ENCODE measurements at regions not wholly inside any gene's neighbourhood (a gene's known extent, or its start where the extent isn't known, plus 50 kb on each side); places are given as distances from the start of the nearest gene placed in this dataset.

DNA sequence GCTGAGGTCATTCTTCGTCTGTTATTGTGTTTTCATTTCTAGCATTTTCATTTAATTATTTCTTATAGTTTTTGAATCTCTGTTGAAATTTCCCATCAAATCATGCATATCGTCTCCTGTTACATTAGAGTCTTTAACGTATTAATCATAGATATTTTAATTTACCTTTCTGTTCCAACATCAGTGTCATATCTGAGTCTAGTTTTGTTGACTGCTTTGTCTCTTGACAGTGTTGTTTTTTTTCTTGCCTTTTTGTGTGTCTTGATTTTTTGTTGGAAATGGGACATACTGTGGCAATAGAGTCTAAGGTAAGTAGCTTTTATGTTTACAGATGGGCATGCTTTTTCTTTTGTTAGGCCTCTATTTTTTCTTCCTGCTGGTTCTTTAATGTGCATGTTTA is 286.8 kb upstream of the THRB start:
- Histone ChIP-seq H3K27ac (no peak overlapping the region), H3K36me3 (no peaks in the 10 kb centered on the region), H3K4me1 (no peaks in the 10 kb centered on the region), H3K27me3 (no peaks in the 10 kb centered on the region), H3K4me3 (no peak overlapping the region), H3K9me3 (peaks cover 7 to 16% of the 10 kb centered on the region in 2 donors)
- DNase-seq (ENCODE audit: low spot score in 2 of 2), result no peak
- TF ChIP-seq, protein P1, sequence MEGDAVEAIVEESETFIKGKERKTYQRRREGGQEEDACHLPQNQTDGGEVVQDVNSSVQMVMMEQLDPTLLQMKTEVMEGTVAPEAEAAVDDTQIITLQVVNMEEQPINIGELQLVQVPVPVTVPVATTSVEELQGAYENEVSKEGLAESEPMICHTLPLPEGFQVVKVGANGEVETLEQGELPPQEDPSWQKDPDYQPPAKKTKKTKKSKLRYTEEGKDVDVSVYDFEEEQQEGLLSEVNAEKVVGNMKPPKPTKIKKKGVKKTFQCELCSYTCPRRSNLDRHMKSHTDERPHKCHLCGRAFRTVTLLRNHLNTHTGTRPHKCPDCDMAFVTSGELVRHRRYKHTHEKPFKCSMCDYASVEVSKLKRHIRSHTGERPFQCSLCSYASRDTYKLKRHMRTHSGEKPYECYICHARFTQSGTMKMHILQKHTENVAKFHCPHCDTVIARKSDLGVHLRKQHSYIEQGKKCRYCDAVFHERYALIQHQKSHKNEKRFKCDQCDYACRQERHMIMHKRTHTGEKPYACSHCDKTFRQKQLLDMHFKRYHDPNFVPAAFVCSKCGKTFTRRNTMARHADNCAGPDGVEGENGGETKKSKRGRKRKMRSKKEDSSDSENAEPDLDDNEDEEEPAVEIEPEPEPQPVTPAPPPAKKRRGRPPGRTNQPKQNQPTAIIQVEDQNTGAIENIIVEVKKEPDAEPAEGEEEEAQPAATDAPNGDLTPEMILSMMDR (IDR thresholded peaks at IDR 0.05), result no peak
- intact Hi-C loops (cut with DNase I), result no loop called here

DNA sequence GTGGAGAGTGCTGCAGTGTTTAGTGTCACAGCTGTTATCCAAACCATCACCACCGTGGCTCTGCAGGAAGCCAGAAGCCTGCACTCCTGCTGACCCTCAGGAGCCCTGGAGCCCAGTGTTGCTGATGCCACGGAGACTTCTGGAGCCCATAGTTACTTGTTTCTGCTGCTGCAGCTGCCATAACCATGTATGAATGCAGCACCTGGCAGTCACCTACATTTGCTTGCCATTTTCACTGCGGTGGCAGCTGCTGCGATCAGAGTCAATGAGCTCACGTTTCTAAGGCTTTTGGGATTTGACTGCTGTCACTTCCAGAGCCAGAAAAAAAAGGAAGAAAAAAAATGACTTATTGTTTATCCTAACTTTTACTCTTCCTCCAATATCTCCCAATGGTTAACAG is 299.2 kb upstream of the THRB start:
- TF ChIP-seq, protein P1 (IDR thresholded peaks at IDR 0.05), result no peak
- Histone ChIP-seq H3K36me3 (no peaks in the 10 kb centered on the region), H3K27ac (no peak overlapping the region), H3K4me3 (no peak overlapping the region), H3K4me1 (no peaks in the 10 kb centered on the region), H3K9me3 (no peaks in the 10 kb centered on the region), H3K27me3 (no peaks in the 10 kb centered on the region)
- intact Hi-C loops (cut with DNase I), result no loop called here
- DNase-seq (ENCODE audit: low spot score in 2 of 2), result no peak

DNA sequence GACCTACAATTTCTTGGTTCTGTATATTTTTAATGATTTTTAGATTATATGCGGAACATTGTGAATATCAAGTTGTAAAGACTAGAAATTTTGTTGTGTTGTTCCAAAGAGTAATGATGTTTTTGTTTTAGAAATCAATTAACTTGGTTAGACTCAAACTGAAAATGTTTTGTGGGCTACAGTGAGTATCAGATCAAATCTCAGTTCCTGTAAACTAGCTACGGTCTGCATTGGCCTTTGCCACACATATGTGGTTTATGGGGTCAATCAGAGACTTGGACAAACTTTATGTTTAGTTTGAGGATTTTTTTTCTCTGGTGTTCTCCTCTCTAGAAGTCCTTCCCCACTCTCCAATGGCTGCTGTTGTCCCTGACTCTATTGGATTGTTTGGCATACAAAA is 308.0 kb upstream of the THRB start:
- no peaks in the 10 kb centered on the region for H3K4me1 ChIP-seq
- no peaks in the 10 kb centered on the region for H3K27me3 ChIP-seq
- intact Hi-C loops (cut with DNase I), result no loop called here
- H3K4me3 ChIP-seq, result no peak overlapping the region
- H3K9me3 ChIP-seq, result no peaks in the 10 kb centered on the region
- TF ChIP-seq, protein P1 (IDR thresholded peaks at IDR 0.05), result no peak
- no peak overlapping the region for H3K27ac ChIP-seq
- H3K36me3 ChIP-seq, result no peaks in the 10 kb centered on the region
- no peak for DNase-seq (ENCODE audit: low spot score in 2 of 2)

DNA sequence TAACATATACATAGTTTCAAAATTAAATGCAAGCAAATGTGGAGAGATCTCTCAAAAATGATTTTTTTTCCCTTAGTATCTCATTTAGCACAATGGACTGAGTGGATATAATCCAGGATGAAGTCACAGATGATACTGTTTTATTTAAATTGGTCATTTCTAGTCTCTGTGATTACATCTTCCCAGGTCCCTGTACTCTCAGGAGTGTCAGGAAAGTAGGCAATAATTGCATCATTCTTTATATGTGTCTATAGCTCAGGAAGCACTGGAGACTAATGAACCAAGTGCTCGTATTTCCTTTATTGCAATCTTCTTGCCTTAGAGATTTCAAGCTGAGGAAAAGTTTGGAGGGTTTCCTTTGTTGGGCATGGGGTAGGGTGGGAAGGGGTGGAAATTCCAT is 309.4 kb upstream of the THRB start:
- H3K4me1 ChIP-seq, result no peaks in the 10 kb centered on the region
- no peak overlapping the region for H3K27ac ChIP-seq
- TF ChIP-seq, protein P1 (IDR thresholded peaks at IDR 0.05), result no peak
- intact Hi-C loops (cut with DNase I), result no loop called here
- H3K4me3 ChIP-seq, result no peak overlapping the region
- no peaks in the 10 kb centered on the region for H3K9me3 ChIP-seq
- H3K36me3 ChIP-seq, result no peaks in the 10 kb centered on the region
- no peak for DNase-seq (ENCODE audit: low spot score in 2 of 2)
- no peaks in the 10 kb centered on the region for H3K27me3 ChIP-seq

DNA sequence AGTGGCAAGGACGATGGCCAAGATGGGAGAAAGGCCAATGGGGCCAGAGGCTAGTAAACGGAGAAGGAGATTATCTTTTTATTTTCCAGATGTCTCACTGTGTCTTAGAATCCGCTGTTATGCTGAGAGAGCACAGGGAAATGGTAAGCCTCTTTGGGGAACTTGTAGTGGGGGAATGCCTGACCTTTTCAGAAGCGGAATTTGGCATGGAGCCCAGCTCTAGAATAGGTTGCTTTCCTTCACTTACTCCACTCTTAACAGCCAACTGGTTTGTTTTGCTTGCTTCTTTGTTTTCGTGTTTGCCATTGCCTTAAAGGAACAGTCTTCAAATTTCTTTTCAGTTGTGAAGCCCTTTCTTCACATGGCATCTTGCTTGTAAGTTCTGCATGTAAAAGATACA is 316.2 kb upstream of the THRB start:
- Histone ChIP-seq H3K9me3 (no peaks in the 10 kb centered on the region), H3K4me1 (no peaks in the 10 kb centered on the region), H3K36me3 (no peaks in the 10 kb centered on the region), H3K27me3 (no peaks in the 10 kb centered on the region), H3K4me3 (no peak overlapping the region), H3K27ac (no peak overlapping the region)
- DNase-seq (ENCODE audit: low spot score in 2 of 2), result no peak
- intact Hi-C loops (cut with DNase I), result no loop called here
- TF ChIP-seq, protein P1 (IDR thresholded peaks at IDR 0.05), result no peak

DNA sequence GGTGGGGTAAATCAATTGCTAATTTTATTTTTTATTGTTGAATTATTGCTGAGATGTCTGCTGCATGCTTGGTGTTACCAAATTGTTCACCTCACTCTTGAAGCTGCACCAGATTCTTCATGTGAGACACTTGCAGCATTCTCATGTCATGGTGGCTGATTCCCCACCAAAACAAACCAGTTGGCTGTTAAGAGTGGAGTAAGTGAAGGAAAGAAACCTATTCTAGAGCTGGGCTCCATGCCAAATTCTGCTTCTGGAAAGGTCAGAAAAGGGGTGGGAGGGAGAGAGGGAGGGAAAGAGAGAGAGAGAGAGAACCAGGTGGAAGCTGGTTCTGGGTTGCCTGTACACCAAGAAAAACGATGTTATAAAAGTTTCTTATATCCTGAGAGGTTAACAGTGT is 317.5 kb upstream of the THRB start:
- TF ChIP-seq, protein P1 (IDR thresholded peaks at IDR 0.05), result no peak
- Histone ChIP-seq H3K9me3 (no peaks in the 10 kb centered on the region), H3K4me3 (no peak overlapping the region), H3K27ac (no peak overlapping the region), H3K36me3 (no peaks in the 10 kb centered on the region), H3K27me3 (no peaks in the 10 kb centered on the region), H3K4me1 (no peaks in the 10 kb centered on the region)
- DNase-seq (ENCODE audit: low spot score in 2 of 2), result no peak
- intact Hi-C loops (cut with DNase I), result no loop called here

Data from ascending aorta (tissue), 2 donors.